Transverse colon (tissue), 4 donors: ENCODE measurements at regions not wholly inside any gene's neighbourhood (a gene's known extent, or its start where the extent isn't known, plus 50 kb on each side); places are given as distances from the start of the nearest gene placed in this dataset.

Experiments
- DNase-seq: peaks from one replicate; pipeline ENCODE4 v3.0.0-alpha.2; 2019
- H3K27ac ChIP-seq, 4 donors: fragments of 200-600 bp; sonication (generic); 2 replicates each; pipeline ENCODE4 v1.5.1; 2016 to 2018; ENCODE audit warnings: inconsistent platforms in 4 of 4
- H3K27me3 ChIP-seq: fragments of 200-600 bp; sonication (generic); 2 replicates; pipeline ENCODE4 v1.5.1; 2017; ENCODE audit warnings: inconsistent platforms
- H3K36me3 ChIP-seq, 4 donors: fragments of 200-600 bp; sonication (generic); 2 replicates each; pipeline ENCODE4 v1.5.1; 2017 to 2019; ENCODE audit warnings: inconsistent platforms in 4 of 4
- H3K4me1 ChIP-seq, 4 donors: fragments of 200-600 bp; sonication (generic); 2 replicates each; pipeline ENCODE4 v1.5.1; 2017 to 2020; ENCODE audit warnings: inconsistent platforms in 4 of 4
- H3K4me3 ChIP-seq, 4 donors: fragments of 200-600 bp; sonication (generic); 1 replicate in 1 of 4; 2 replicates in 3 of 4; pipeline versions ENCODE4 v1.5.1 to v1.6.1; 2017 to 2019; ENCODE audit warnings: inconsistent platforms in 4 of 4
- H3K9me3 ChIP-seq, 2 donors: fragments of 200-600 bp; sonication (generic); 2 replicates each; pipeline ENCODE4 v1.5.1; 2017 to 2019; ENCODE audit warnings: inconsistent platforms in 2 of 2
- EP300 ChIP-seq: sonication (generic); formaldehyde crosslinking; IDR thresholded peaks from one replicate; pipeline ENCODE4 v1.6.1; 2017; ENCODE audit warnings: antibody characterized with exemption, low read depth
- POLR2A ChIP-seq: fragments of 450-650 bp; IDR thresholded peaks from one replicate; pipeline ENCODE4 v1.6.1; 2016; ENCODE audit warnings: antibody characterized with exemption, mild to moderate bottlenecking, moderate library complexity
- POLR2AphosphoS5 ChIP-seq, 3 donors: sonication (generic); formaldehyde crosslinking; IDR thresholded peaks; one replicate each; pipeline ENCODE4 v1.6.1; 2016; ENCODE audit warnings: antibody characterized with exemption in 3 of 3
- WGBS, 2 donors: methylation state at CpG; one replicate each; pipeline ENCODE4 v1.1.5; 2018; ENCODE audit warnings: low coverage in 1 of 2; 5-methylcytosine and 5-hydroxymethylcytosine counted together
- in situ Hi-C, 4 donors: fragments of 200-750 bp; cut with MboI; loops; one replicate each; pipeline versions ENCODE4 v1.15.0 to v1.15.1; 2017; ENCODE audit warnings: low sequenced_read_pairs in 3 of 4, low pct_ligation_motif_present in 1 of 4, low pct_unique_long_range_greater_than_20kb in 1 of 4
- intact Hi-C: fragments of 100-400 bp; cut with DNase I; formaldehyde crosslinking; loops from one replicate; pipeline ENCODE4 v1.15.1; 2023; ENCODE audit warnings: low total_unique reads
- TF ChIP-seq, protein P1 (sequence below), 5 experiments: fragments of 200-600 bp in 3 of 5; fragments of 450-650 bp in 2 of 5; sonication (generic) in 3 of 5; IDR thresholded peaks; 1 replicate in 2 of 5; 2 replicates in 3 of 5; pipeline ENCODE4 v1.5.1; 2016 to 2017; ENCODE audit warnings: antibody characterized with exemption in 5 of 5, inconsistent platforms in 3 of 5, mild to moderate bottlenecking in 2 of 5, moderate library complexity in 1 of 5

DNA sequence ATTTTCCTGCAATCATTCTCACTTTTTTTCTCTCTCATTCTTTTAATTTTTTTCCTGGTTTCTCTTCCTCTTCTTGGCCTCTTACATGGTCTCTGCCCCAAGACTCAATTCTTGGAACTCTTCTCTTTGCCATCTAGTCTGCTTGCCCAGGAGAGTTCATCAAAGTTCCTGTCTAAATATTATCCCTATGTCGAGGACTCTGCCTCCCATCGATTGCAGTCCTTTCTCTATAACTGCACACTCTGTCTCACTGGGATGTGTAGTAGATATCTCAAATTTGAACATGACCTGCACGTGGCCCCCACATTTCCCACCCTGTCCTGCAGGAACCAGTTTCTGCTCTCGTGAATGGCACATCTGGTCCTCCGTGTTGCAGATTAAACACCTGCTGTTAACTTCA lies 204.7 kb upstream of the TMTC4 start:
- intact Hi-C loops (no loop called here), in situ Hi-C loops (no loop called here)
- TF ChIP-seq EP300 = no peak
- no peak for TF ChIP-seq POLR2AphosphoS5 (IDR thresholded peaks at IDR 0.05)
- TF ChIP-seq, protein P1, sequence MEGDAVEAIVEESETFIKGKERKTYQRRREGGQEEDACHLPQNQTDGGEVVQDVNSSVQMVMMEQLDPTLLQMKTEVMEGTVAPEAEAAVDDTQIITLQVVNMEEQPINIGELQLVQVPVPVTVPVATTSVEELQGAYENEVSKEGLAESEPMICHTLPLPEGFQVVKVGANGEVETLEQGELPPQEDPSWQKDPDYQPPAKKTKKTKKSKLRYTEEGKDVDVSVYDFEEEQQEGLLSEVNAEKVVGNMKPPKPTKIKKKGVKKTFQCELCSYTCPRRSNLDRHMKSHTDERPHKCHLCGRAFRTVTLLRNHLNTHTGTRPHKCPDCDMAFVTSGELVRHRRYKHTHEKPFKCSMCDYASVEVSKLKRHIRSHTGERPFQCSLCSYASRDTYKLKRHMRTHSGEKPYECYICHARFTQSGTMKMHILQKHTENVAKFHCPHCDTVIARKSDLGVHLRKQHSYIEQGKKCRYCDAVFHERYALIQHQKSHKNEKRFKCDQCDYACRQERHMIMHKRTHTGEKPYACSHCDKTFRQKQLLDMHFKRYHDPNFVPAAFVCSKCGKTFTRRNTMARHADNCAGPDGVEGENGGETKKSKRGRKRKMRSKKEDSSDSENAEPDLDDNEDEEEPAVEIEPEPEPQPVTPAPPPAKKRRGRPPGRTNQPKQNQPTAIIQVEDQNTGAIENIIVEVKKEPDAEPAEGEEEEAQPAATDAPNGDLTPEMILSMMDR (IDR thresholded peaks at IDR 0.05) = no peak
- no peak for TF ChIP-seq POLR2A
- Histone ChIP-seq H3K36me3 (no peaks in the 10 kb centered on the region), H3K4me1 (no peaks in the 10 kb centered on the region), H3K9me3 (no peaks in the 10 kb centered on the region), H3K27ac (no peak overlapping the region), H3K4me3 (no peak overlapping the region), H3K27me3 (no peaks in the 10 kb centered on the region)
- no peak for DNase-seq
- WGBS, 2 donors = 76 to 79% methylated on average over 5 of the region's 5 CpGs

DNA sequence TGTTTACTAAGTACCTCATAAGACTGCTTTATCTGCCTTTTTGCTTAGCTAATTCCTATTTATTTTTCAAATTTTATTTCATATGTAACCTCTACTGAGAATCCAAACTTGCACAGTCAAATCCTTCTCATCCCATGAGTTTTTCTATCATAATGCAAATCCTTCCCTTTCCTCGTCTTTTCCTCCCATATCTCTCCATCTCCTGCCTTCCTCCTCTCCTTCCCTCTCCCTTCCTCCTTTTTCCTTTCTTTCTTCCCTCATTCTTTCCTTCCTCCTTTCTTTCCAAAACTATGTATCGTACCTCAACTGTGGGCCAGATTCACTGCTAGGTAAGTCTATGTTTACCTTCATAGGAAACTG lies 201.4 kb upstream of the TMTC4 start:
- intact Hi-C loops = no loop called here
- H3K36me3 ChIP-seq = no peaks in the 10 kb centered on the region
- no peaks in the 10 kb centered on the region for H3K9me3 ChIP-seq
- no peaks in the 10 kb centered on the region for H3K4me1 ChIP-seq
- no peak for TF ChIP-seq EP300
- TF ChIP-seq, protein P1 (IDR thresholded peaks at IDR 0.05) = no peak
- TF ChIP-seq POLR2AphosphoS5 (IDR thresholded peaks at IDR 0.05) = no peak
- no peak for TF ChIP-seq POLR2A
- 76% methylated on average over 2 of the region's 2 CpGs for WGBS, 2 donors
- H3K27ac ChIP-seq = no peak overlapping the region
- no peaks in the 10 kb centered on the region for H3K27me3 ChIP-seq
- in situ Hi-C loops = no loop called here
- H3K4me3 ChIP-seq = no peak overlapping the region
- no peak for DNase-seq

DNA sequence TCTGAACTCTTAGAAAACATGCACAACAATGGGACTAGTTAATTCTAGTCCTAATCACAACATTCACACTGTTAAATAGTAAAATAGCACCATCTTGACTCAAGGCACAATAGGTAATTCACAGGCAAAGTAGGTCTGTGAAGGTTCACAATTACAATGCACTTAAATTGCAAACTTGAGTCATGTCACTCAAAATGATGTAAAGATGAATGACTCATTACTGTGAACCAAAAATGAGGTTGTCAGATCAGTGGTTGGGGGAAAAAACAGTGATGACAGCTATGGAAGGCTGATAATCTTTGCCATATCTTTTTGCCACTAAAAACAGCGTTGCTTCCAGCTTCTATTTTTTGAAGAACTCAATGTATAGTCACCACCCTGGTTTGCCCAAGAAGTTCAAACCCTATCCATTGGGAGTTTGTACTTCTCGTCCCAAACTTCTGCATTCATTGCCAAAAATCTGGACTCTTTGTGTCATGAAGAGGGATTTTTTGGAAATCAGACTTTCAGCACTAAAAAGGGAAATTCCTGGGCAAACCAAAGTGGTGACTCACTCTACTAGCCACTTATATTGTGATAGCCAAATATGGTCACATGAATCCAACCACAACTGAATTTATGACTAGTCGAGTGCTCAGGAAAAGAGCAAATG lies 200.9 kb upstream of the TMTC4 start:
- Histone ChIP-seq H3K27ac (no peak overlapping the region), H3K9me3 (no peaks in the 10 kb centered on the region), H3K4me1 (no peaks in the 10 kb centered on the region), H3K4me3 (no peak overlapping the region), H3K36me3 (no peaks in the 10 kb centered on the region), H3K27me3 (no peaks in the 10 kb centered on the region)
- no peak for DNase-seq
- intact Hi-C loops = no loop called here
- 41 to 46% methylated on average over 3 of the region's 3 CpGs for WGBS, 2 donors
- TF ChIP-seq EP300 = no peak
- TF ChIP-seq, protein P1 (IDR thresholded peaks at IDR 0.05) = no peak
- no peak for TF ChIP-seq POLR2A
- no peak for TF ChIP-seq POLR2AphosphoS5 (IDR thresholded peaks at IDR 0.05)
- in situ Hi-C loops = no loop called here

DNA sequence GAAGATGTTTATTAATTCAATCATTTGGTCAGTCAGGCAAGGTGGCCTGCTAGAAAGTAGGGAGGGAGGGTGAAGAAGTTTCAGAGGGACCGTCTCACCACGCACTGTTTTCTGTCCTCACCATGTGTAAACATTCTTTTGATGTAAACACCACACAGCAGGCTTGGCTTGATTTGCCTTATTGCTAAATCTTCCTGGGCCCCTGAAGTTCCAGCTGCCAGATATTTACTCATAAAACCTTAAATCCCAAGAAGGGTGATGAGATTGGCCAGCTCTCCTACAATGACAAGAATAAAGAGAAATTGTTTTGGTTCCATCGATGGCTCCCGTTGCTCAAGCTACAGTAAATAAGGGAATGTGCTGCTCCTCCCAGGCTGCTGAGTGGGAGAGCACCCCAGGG lies 198.2 kb upstream of the TMTC4 start:
- WGBS, 2 donors = 63 to 80% methylated on average over 1 to 4 of the region's 4 CpGs
- no peak overlapping the region for H3K27ac ChIP-seq

More for the DNA sequence above, 198.2 kb upstream of the TMTC4 start:
- no peak for DNase-seq
- no peak for TF ChIP-seq POLR2AphosphoS5 (IDR thresholded peaks at IDR 0.05)
- no peak for TF ChIP-seq EP300
- no peak for TF ChIP-seq POLR2A
- TF ChIP-seq, protein P1 (IDR thresholded peaks at IDR 0.05) = no peak
- Histone ChIP-seq H3K27me3 (no peaks in the 10 kb centered on the region), H3K4me1 (no peaks in the 10 kb centered on the region), H3K4me3 (no peak overlapping the region), H3K36me3 (no peaks in the 10 kb centered on the region), H3K9me3 (no peaks in the 10 kb centered on the region)
- in situ Hi-C loops = no loop called here
- intact Hi-C loops = no loop called here
